ENCODE measurements at regions not wholly inside any gene's neighbourhood (a gene's known extent, or its start where the extent isn't known, plus 50 kb on each side); places are given as distances from the start of the nearest gene placed in this dataset.

DNA sequence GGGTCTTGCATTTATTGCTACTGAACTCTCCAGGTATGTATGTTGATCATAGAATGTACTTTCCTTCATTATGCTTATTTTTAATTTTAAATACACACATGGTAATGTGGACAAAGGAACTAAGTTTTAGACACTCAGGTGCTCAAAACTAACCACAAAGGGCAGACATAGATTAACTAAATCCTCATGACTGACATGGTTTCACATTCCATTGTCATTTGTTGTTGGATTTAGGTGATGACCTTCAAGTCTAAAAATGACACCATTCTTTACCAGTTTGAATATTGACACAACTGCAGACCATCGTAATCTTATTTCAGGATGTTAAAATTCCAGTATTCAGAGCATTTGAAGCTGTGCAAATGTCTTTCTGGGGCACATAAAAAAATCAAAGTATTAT, 128.4 kb downstream of the BBS10 start:
- H3K4me3 Mint-ChIP-seq, result no peak overlapping the region

DNA sequence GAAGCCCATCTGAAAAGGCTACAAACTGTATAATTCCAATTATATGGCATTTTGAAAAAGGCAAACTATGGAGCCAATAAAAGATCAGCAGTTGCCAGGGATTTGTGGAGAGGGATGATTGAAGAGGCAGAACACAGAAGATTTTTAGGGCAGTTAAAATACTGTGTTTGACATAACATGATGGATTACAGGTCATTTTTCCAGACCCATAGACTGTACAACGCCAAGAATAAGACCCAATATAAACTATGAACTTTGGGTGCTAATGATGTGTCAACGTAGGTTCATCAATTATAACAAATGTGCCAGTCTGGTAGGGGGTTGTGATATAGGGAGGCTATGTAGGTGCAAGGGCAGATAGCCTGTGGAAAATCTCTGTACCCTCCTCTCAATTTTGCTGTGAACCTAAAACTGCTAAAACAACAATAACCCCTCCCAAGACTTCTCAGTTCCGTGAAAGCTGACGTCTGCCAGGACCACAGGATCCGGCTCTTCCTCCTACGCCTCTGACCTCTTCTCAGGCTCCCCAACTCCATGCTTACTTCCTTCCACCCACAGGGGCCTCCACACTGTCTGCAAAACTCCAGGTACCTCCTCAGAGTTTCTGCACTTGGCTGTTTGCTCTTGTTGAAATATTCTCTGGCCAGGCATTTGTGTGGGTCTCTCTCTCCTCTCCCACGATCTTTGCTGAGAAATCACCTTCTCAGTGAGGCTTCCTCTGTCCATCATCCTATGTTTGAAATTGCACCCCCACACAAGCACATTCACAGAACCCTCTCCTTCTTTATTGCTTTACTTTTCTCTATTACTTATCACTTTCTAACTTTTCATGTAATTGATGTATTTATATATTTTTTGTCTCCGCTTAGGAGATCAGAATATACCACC, 131.4 kb downstream of the BBS10 start:
- Mint-ChIP-seq H3K27ac (no peak overlapping the region), H3K36me3 (no peaks in the 10 kb centered on the region), H3K9me3 (no peaks in the 10 kb centered on the region), H3K27me3 (peaks cover 6% of the 10 kb centered on the region), H3K4me1 (no peaks in the 10 kb centered on the region), H3K4me3 (no peak overlapping the region)
- ATAC-seq (ENCODE audit: low read depth) (no peak), DNase-seq (ENCODE audit: low spot score in 2 of 2) (no peak)

More for the DNA sequence above, 128.4 kb downstream of the BBS10 start:
- Mint-ChIP-seq H3K9me3 (no peaks in the 10 kb centered on the region), H3K36me3 (no peaks in the 10 kb centered on the region), H3K27me3 (peaks cover 6% of the 10 kb centered on the region), H3K4me1 (no peaks in the 10 kb centered on the region), H3K27ac (no peak overlapping the region)
- DNase-seq (ENCODE audit: low spot score in 2 of 2), result no peak
- no peak for ATAC-seq (ENCODE audit: low read depth)

DNA sequence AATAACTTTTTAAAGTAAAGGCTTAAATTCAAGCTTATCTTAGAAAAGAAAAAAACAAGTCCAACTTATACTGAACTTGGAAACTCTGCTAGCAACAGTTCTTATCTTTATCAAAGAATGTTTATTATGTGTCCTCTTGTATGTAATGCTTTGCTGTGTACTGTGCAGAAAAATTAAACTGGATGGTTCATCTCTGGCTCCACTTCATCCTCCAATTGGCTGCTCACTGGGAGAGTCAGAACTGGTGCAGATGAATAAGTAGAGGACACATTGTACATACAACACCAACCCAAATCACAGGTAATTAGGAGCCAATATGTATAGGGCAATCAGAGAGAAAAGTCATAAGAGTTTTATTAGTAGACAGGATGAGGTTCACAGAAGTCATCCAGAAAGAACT, 123.6 kb upstream of the NAP1L1 start:
- Mint-ChIP-seq H3K4me3 (no peak overlapping the region), H3K9me3 (peaks cover 1% of the 10 kb centered on the region), H3K27ac (no peak overlapping the region), H3K27me3 (peaks cover 16% of the 10 kb centered on the region), H3K4me1 (no peaks in the 10 kb centered on the region), H3K36me3 (no peaks in the 10 kb centered on the region)
- DNase-seq (ENCODE audit: low spot score in 2 of 2), result no peak
- no peak for ATAC-seq (ENCODE audit: low read depth)

DNA sequence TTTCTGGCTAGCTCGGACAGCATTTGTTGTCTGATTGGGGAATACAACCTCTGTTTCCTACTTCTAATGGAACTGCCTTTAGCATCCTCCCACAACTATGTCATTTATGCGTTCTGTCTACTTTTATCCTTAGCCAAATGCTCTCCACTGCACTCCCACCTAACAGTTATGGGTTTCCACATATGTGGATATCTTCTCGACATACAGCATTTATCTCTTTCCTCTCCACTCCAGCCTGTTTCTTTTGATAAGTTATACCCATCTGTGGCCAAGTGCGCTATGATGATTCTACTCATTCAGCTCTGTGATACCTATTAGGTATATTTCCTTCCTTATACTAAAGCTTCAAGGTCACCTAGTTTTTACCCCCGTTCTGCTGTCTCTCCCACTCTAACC, 122.2 kb upstream of the NAP1L1 start:
- no peaks in the 10 kb centered on the region for H3K4me1 Mint-ChIP-seq
- DNase-seq (ENCODE audit: low spot score in 2 of 2) (no peak), ATAC-seq (ENCODE audit: low read depth) (no peak)
- H3K27me3 Mint-ChIP-seq, result peaks cover 16% of the 10 kb centered on the region
- no peak overlapping the region for H3K4me3 Mint-ChIP-seq
- H3K36me3 Mint-ChIP-seq, result no peaks in the 10 kb centered on the region
- peaks cover 4% of the 10 kb centered on the region for H3K9me3 Mint-ChIP-seq
- no peak overlapping the region for H3K27ac Mint-ChIP-seq

DNA sequence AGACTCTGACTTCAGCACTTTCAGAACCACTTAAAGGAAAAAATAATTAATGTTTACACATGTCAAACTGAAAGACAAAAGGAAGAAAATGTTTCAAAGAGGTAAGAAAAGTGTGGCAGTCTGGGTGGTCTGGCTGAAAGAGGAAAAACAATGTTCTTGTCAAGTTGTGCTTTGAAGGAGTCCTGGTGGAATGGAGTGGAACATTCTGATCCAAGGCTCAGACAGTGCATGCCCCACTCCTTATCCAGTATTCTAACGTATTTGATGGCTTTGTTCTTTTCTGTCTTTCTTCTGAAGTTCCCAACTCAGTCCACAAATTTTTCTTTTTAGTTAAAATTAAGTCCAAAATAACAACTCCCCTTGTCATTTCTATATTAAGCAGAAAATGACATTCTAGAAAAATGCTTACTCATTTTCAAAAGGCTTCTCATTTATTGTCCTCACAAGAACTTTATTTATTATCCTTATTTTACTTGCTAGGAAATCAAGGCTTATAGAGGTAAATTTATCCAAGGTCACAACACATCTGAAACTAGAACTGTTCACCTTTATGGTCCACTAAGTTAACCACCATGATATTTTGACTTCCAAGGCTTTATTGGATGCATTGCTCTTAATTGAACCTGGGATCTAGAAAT, 121.7 kb upstream of the NAP1L1 start:
- no peak for DNase-seq (ENCODE audit: low spot score in 2 of 2)
- no peak overlapping the region for H3K27ac Mint-ChIP-seq
- H3K4me1 Mint-ChIP-seq, result no peaks in the 10 kb centered on the region
- ATAC-seq (ENCODE audit: low read depth), result no peak
- H3K9me3 Mint-ChIP-seq, result peaks cover 4% of the 10 kb centered on the region
- no peaks in the 10 kb centered on the region for H3K36me3 Mint-ChIP-seq
- H3K4me3 Mint-ChIP-seq, result no peak overlapping the region
- H3K27me3 Mint-ChIP-seq, result peaks cover 16% of the 10 kb centered on the region

DNA sequence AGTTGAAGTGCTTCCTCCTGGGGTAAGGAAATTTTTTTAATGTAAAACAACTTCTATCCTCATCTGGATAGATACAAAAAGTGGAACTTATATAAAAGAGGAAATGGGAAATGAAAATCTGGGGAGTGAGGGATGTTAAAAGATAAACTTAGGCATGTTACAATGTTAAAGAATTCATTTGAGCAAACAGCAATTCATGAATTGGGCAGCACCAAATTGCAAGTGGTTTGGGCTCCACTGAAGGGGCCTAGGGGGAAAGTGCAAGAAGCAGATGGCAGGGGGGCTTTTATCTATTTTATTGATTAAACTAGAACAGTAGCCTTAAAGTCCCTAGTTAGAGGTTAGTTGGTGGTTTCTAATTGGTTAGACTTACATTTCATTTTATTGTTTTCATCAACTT, 118.1 kb upstream of the NAP1L1 start:
- Mint-ChIP-seq H3K27me3 (peaks cover 14% of the 10 kb centered on the region), H3K4me1 (no peaks in the 10 kb centered on the region), H3K4me3 (no peak overlapping the region), H3K9me3 (peaks cover 13% of the 10 kb centered on the region), H3K27ac (no peak overlapping the region), H3K36me3 (no peaks in the 10 kb centered on the region)
- DNase-seq (ENCODE audit: low spot score in 2 of 2) (no peak), ATAC-seq (ENCODE audit: low read depth) (no peak)

DNA sequence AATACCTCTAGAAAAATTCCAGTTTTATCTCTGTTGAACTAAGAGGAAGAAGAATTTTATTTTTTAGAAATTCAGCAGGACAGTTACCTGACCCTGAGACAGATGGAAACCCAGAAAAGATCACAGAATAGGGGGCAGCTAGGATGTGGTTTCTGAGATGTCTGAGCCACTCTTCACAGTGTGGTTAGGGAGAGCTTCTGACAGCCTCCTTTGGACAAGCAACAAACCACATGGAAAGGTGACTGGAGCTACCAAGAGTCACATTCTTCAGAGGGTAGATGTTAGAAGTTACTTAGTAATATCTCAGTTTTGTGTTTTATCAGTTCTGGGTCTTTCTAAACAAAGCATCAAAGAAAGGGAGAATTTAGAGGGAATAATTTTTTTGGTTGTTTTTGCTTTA, 117.3 kb upstream of the NAP1L1 start:
- Mint-ChIP-seq H3K4me3 (no peak overlapping the region), H3K27ac (no peak overlapping the region), H3K36me3 (no peaks in the 10 kb centered on the region), H3K4me1 (no peaks in the 10 kb centered on the region), H3K9me3 (peaks cover 17% of the 10 kb centered on the region), H3K27me3 (peaks cover 16% of the 10 kb centered on the region)
- no peak for DNase-seq (ENCODE audit: low spot score in 2 of 2)
- no peak for ATAC-seq (ENCODE audit: low read depth)

DNA sequence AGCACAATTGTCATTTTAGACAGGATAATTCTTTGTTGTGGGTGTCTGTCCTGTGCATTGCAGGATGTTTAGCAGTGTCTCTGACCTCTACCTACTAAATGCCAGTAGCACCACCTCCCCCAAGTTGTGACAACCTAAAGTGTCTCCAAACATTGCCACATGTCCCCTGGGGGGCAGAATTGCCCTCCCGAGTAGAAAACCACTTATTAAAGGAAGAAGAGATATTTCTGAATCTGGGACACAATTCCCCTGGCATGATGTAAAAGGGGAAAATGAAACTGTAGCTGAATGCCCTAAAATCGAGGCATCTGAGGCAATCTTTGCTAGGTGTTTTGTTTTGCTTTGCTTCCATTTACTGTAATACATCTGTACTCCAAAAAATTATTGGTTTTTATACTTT, 116.8 kb upstream of the NAP1L1 start:
- Mint-ChIP-seq H3K27ac (no peak overlapping the region), H3K36me3 (no peaks in the 10 kb centered on the region), H3K27me3 (peaks cover 14% of the 10 kb centered on the region), H3K4me1 (no peaks in the 10 kb centered on the region), H3K9me3 (peaks cover 17% of the 10 kb centered on the region), H3K4me3 (no peak overlapping the region)
- DNase-seq (ENCODE audit: low spot score in 2 of 2), result no peak
- ATAC-seq (ENCODE audit: low read depth), result no peak

DNA sequence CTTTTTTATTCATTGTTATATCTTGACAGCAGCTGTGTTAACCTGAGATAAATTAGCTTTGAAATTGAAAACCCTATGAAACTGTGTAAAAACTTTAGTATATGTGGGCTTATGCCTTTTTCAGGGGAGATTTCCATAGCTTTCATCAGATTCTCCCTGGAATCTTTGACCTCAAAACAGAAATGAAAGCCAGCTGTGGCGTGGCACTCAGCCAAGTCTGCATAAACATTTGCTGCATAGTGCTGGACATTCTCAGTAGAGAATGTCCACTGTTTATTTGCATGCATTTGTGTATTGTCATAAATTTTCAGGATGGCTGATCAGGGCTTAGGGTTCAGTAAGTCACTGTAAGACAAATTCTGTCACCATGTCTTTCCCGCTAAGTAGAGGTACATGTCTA, 115.3 kb upstream of the NAP1L1 start:
- peaks cover 8% of the 10 kb centered on the region for H3K27me3 Mint-ChIP-seq
- no peaks in the 10 kb centered on the region for H3K4me1 Mint-ChIP-seq
- no peak overlapping the region for H3K4me3 Mint-ChIP-seq
- H3K36me3 Mint-ChIP-seq, result no peaks in the 10 kb centered on the region
- peaks cover 17% of the 10 kb centered on the region for H3K9me3 Mint-ChIP-seq
- ATAC-seq (ENCODE audit: low read depth) (no peak), DNase-seq (ENCODE audit: low spot score in 2 of 2) (no peak)
- no peak overlapping the region for H3K27ac Mint-ChIP-seq

DNA sequence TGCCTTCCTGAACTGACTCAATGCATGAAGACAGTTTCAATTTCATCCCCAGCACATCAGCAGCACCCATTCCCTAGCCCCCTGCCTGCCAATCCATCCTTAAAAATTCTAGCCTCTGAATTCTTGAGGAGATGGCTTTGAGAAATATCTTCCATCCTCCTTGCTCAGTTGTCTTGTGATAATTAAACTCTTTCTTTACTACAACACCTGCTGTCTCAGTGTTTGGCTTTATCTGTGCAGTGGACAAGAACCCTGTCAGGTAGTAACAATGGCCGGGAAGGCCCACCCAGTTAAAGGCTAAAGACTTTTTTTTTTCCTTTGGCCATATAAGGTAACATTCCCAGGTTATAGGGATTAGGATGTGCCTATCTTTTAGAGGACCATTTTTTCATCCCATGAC, 114.4 kb upstream of the NAP1L1 start:
- Mint-ChIP-seq H3K4me3 (no peak overlapping the region), H3K27ac (no peak overlapping the region), H3K9me3 (peaks cover 17% of the 10 kb centered on the region), H3K4me1 (no peaks in the 10 kb centered on the region), H3K27me3 (peaks cover 5% of the 10 kb centered on the region), H3K36me3 (no peaks in the 10 kb centered on the region)
- DNase-seq (ENCODE audit: low spot score in 2 of 2) (no peak), ATAC-seq (ENCODE audit: low read depth) (no peak)

DNA sequence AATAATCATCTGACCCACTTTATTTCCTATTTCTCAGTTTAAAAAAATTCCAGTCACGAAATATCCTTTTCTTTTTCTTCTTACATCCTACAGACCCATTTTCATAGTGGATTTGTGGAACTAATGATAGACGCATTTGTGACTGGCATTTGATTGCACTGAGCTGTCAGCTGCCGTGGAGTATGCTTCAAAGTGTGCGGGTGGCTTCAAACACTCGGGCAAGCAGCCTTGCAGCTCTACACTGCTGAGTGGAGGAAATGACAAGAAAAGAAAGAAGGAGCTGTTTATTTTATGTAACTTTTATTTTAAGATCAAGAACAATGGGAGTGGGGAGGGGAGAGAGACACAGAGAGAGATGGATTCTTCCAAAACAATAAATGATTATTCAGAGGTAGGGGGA, 112.8 kb upstream of the NAP1L1 start:
- Mint-ChIP-seq H3K27ac (no peak overlapping the region), H3K4me1 (no peaks in the 10 kb centered on the region), H3K9me3 (peaks cover 14% of the 10 kb centered on the region), H3K36me3 (no peaks in the 10 kb centered on the region), H3K4me3 (no peak overlapping the region), H3K27me3 (peaks cover 5% of the 10 kb centered on the region)
- DNase-seq (ENCODE audit: low spot score in 2 of 2) (no peak), ATAC-seq (ENCODE audit: low read depth) (no peak)

DNA sequence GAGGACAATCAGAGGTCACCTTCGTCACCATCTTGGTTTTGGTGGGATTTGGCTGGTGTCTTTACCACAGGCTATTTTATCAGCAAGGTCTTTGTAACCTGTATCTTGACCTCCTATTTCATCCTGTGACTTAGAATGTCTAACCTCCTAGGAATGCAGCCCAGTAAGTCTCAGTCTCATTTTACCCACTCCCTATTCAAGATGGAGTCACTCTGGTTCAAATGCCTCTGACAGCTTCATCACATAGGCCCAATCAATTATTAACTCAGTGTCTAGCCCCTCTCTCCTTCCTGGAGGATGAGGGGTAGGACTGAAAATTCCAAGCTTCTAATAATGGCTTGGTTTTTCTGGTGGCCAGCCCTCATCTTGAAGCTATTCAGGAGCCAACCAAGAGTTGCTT, 111.4 kb upstream of the NAP1L1 start:
- Mint-ChIP-seq H3K4me3 (no peak overlapping the region), H3K4me1 (no peaks in the 10 kb centered on the region), H3K36me3 (no peaks in the 10 kb centered on the region), H3K9me3 (peaks cover 14% of the 10 kb centered on the region), H3K27me3 (peaks cover 5% of the 10 kb centered on the region), H3K27ac (no peak overlapping the region)
- ATAC-seq (ENCODE audit: low read depth) (no peak), DNase-seq (ENCODE audit: low spot score in 2 of 2) (no peak)

DNA sequence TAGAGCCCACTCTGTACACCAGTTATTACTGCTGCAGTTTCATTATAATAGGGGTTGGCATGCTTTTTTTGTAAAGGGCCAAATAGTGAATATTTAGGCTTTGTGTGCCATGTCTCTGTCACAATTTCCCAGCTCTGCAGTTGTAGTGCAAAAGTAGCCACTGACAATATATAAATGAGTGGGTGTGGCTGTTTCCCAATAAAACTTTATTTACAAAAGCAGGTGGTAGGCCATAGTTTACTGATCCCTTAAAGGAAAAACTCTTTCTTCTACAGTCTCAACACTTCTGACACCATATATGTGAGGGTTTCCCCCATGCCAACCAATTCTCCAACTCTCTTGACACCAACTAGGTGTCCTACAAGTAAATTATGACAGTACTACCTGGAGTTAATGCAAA, 110.2 kb upstream of the NAP1L1 start:
- Mint-ChIP-seq H3K27ac (no peak overlapping the region), H3K4me3 (no peak overlapping the region), H3K4me1 (no peaks in the 10 kb centered on the region), H3K27me3 (peaks cover 5% of the 10 kb centered on the region), H3K36me3 (no peaks in the 10 kb centered on the region), H3K9me3 (peaks cover 14% of the 10 kb centered on the region)
- ATAC-seq (ENCODE audit: low read depth) (no peak), DNase-seq (ENCODE audit: low spot score in 2 of 2) (no peak)

DNA sequence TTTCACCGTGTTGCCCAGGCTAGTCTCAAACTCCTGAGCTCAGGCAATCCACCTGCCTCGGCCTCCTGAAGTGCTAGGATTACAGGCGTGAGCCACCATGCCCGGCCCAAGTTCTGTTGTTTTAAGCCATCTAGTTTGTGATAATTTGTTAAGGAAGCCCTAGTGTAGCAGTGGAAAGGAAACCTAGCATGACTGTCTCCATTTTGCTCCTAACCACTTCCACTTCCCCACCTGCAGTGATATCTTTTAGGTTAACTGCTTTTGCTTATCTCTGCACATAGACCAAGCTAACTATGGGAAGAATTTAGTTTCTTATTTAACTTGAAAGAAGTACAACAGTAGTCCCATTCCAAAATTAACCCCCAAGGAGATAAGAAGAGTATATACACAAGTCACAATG, 109.5 kb upstream of the NAP1L1 start:
- Mint-ChIP-seq H3K27me3 (peaks cover 5% of the 10 kb centered on the region), H3K36me3 (no peaks in the 10 kb centered on the region), H3K27ac (no peak overlapping the region), H3K4me3 (no peak overlapping the region), H3K4me1 (no peaks in the 10 kb centered on the region), H3K9me3 (peaks cover 11% of the 10 kb centered on the region)
- no peak for DNase-seq (ENCODE audit: low spot score in 2 of 2)
- ATAC-seq (ENCODE audit: low read depth), result no peak

DNA sequence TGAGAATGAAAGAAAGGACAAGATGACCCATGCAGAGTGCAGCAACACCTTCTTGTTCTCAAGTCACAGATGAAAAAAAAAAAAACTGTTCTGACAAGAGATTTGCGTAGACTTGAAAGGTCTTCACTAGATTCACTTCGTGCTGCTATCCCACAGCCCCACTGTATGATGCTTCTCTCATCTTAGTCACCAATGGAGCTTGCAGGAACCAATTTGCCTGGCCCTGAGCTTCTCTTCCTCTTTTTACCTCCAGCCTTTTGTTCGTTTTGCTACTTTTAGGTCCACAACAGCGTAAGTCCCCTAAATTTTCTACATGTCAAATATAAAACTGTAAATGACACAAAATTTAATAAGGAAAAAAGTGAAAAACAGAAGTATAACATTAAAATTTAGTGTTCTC, 107.9 kb upstream of the NAP1L1 start:
- H3K27ac Mint-ChIP-seq, result no peak overlapping the region
- no peaks in the 10 kb centered on the region for H3K4me1 Mint-ChIP-seq
- no peak for DNase-seq (ENCODE audit: low spot score in 2 of 2)
- no peak overlapping the region for H3K4me3 Mint-ChIP-seq
- ATAC-seq (ENCODE audit: low read depth), result no peak
- H3K27me3 Mint-ChIP-seq, result peaks cover 7% of the 10 kb centered on the region
- H3K36me3 Mint-ChIP-seq, result no peaks in the 10 kb centered on the region
- H3K9me3 Mint-ChIP-seq, result peaks cover 2% of the 10 kb centered on the region
